Tibial artery (tissue), 4 donors: ENCODE measurements at regions not wholly inside any gene's neighbourhood (a gene's known extent, or its start where the extent isn't known, plus 50 kb on each side); places are given as distances from the start of the nearest gene placed in this dataset.
"Not testable (repeated sequence)": the region's sequence is repeated elsewhere in the genome, so short reads cannot be mapped to it uniquely, and the experiment has no call there.

Experiments
- DNase-seq, 2 donors: peaks; one replicate each; pipeline ENCODE4 v3.0.0-alpha.2; 2019
- H3K27ac ChIP-seq, 2 donors: fragments of 200-600 bp; sonication (generic) in 1 of 2; 1 replicate in 1 of 2; 2 replicates in 1 of 2; pipeline ENCODE4 v1.5.1; 2018 to 2019; ENCODE audit warnings: mild to moderate bottlenecking in 1 of 2
- H3K27me3 ChIP-seq, 2 donors: fragments of 200-600 bp; sonication (generic) in 1 of 2; one replicate each; pipeline versions ENCODE4 v1.5.1 to v1.6.0; 2016 to 2019
- H3K36me3 ChIP-seq, 3 donors: fragments of 200-600 bp; sonication (generic) in 2 of 3; one replicate each; pipeline ENCODE4 v1.5.1; 2016 to 2019; ENCODE audit warnings: mild to moderate bottlenecking in 2 of 3
- H3K4me1 ChIP-seq, 4 donors: fragments of 200-600 bp; sonication (generic) in 2 of 4; 1 replicate in 3 of 4; 2 replicates in 1 of 4; pipeline ENCODE4 v1.5.1; 2016 to 2019
- H3K4me3 ChIP-seq, 2 donors: fragments of 200-600 bp; sonication (generic) in 1 of 2; 1 replicate in 1 of 2; 2 replicates in 1 of 2; pipeline ENCODE4 v1.5.1; 2018 to 2019; ENCODE audit warnings: mild to moderate bottlenecking in 2 of 2
- H3K9me3 ChIP-seq, 3 donors: fragments of 200-600 bp; sonication (generic) in 1 of 3; one replicate each; pipeline ENCODE4 v1.5.1; 2016 to 2019
- CTCF ChIP-seq, 2 experiments: fragments of 200-600 bp in 1 of 2; fragments of 450-650 bp in 1 of 2; IDR thresholded peaks; one replicate each; pipeline ENCODE4 v1.5.1; 2017 to 2019; ENCODE audit warnings: antibody characterized with exemption in 2 of 2, mild to moderate bottlenecking in 1 of 2, moderate library complexity in 1 of 2
- intact Hi-C: fragments of 100-400 bp; cut with DNase I; formaldehyde crosslinking; loops from one replicate; pipeline ENCODE4 v1.15.0; 2023; ENCODE audit warnings: low total_unique reads

GRCh38 chr9:34777666-34778065 lies 67.7 kb upstream of the CCL21 start:
- H3K4me3 ChIP-seq = no peak overlapping the region
- no peaks in the 10 kb centered on the region for H3K27me3 ChIP-seq
- DNase-seq = no peak
- no peak for TF ChIP-seq CTCF (IDR thresholded peaks at IDR 0.05)
- H3K27ac ChIP-seq = no peak overlapping the region
- intact Hi-C loops = no loop called here
- H3K4me1 ChIP-seq = no peaks in the 10 kb centered on the region
- no peaks in the 10 kb centered on the region for H3K36me3 ChIP-seq
- no peaks in the 10 kb centered on the region for H3K9me3 ChIP-seq

GRCh38 chr9:34773955-34774354 lies 64.0 kb upstream of the CCL21 start:
- Histone ChIP-seq H3K9me3 (no peaks in the 10 kb centered on the region), H3K4me1 (no peaks in the 10 kb centered on the region), H3K27me3 (no peaks in the 10 kb centered on the region), H3K36me3 (no peaks in the 10 kb centered on the region), H3K4me3 (no peak overlapping the region), H3K27ac (no peak overlapping the region)
- intact Hi-C loops = no loop called here
- TF ChIP-seq CTCF (IDR thresholded peaks at IDR 0.05) = no peak
- DNase-seq = no peak

GRCh38 chr9:34773306-34773910 lies 63.5 kb upstream of the CCL21 start:
- no peak for DNase-seq
- H3K36me3 ChIP-seq = no peaks in the 10 kb centered on the region
- intact Hi-C loops = no loop called here
- no peak for TF ChIP-seq CTCF (IDR thresholded peaks at IDR 0.05)
- H3K4me1 ChIP-seq = no peaks in the 10 kb centered on the region
- no peak overlapping the region for H3K4me3 ChIP-seq
- H3K9me3 ChIP-seq = no peaks in the 10 kb centered on the region
- no peaks in the 10 kb centered on the region for H3K27me3 ChIP-seq
- no peak overlapping the region for H3K27ac ChIP-seq

- no peak overlapping the region for H3K4me3 ChIP-seq
- intact Hi-C loops = no loop called here
- H3K9me3 ChIP-seq = no peaks in the 10 kb centered on the region
- no peak for TF ChIP-seq CTCF (IDR thresholded peaks at IDR 0.05)
- no peak overlapping the region for H3K27ac ChIP-seq
- H3K27me3 ChIP-seq = no peaks in the 10 kb centered on the region
- no peak for DNase-seq
- no peaks in the 10 kb centered on the region for H3K4me1 ChIP-seq
- H3K36me3 ChIP-seq = no peaks in the 10 kb centered on the region
These were observed 61.1 kb upstream of the CCL21 start for GRCh38 chr9:34771007-34771406.

- H3K4me1 ChIP-seq, H3K27me3 ChIP-seq, DNase-seq, H3K4me3 ChIP-seq, intact Hi-C loops, H3K9me3 ChIP-seq, H3K27ac ChIP-seq, H3K36me3 ChIP-seq: not testable (repeated sequence)
These were observed 57.2 kb upstream of the CCL21 start for GRCh38 chr9:34767087-34767486.

- H3K4me1 ChIP-seq, DNase-seq, intact Hi-C loops: not testable (repeated sequence)
These were observed 50.5 kb upstream of the CCL21 start for GRCh38 chr9:34760196-34761040.

More at GRCh38 chr9:34760196-34761040, 50.5 kb upstream of the CCL21 start:
- not testable (repeated sequence) for H3K9me3 ChIP-seq, H3K27ac ChIP-seq, H3K4me3 ChIP-seq, H3K36me3 ChIP-seq, H3K27me3 ChIP-seq
